H9 (cell line): ENCODE measurements at regions not wholly inside any gene's neighbourhood (a gene's known extent, or its start where the extent isn't known, plus 50 kb on each side); places are given as distances from the start of the nearest gene placed in this dataset.

ENCODE experiments used
- DNase-seq: peaks from one replicate; pipeline ENCODE4 v3.0.0-alpha.2; 2017
- H2AFZ ChIP-seq: one replicate; pipeline ENCODE4 v1.6.1; 2013; ENCODE audit warnings: mild to moderate bottlenecking, low read length, control low read depth, moderate library complexity
- H2AK5ac ChIP-seq: 2 replicates; pipeline ENCODE4 v1.6.1; 2013; ENCODE audit warnings: low read length, control low read depth, mixed read lengths; ENCODE audit not compliant: insufficient read length
- H2BK120ac ChIP-seq: one replicate; pipeline ENCODE4 v1.6.1; 2013; ENCODE audit warnings: low read depth, mild to moderate bottlenecking, low read length, control low read depth, inconsistent platforms; ENCODE audit not compliant: poor library complexity, severe bottlenecking
- H2BK12ac ChIP-seq: 2 replicates; pipeline ENCODE4 v1.6.1; 2013; ENCODE audit warnings: low read length, control low read depth, mixed read lengths, low read depth; ENCODE audit not compliant: insufficient read length
- H2BK15ac ChIP-seq: 2 replicates; pipeline ENCODE4 v1.6.1; 2013; ENCODE audit warnings: low read depth, low read length, control low read depth
- H2BK20ac ChIP-seq: one replicate; pipeline ENCODE4 v1.6.1; 2013; ENCODE audit warnings: low read depth, mild to moderate bottlenecking, low read length, control low read depth, inconsistent platforms; ENCODE audit not compliant: poor library complexity, severe bottlenecking
- H2BK5ac ChIP-seq: 2 replicates; pipeline ENCODE4 v1.6.1; 2013; ENCODE audit warnings: low read length, control low read depth, mixed read lengths; ENCODE audit not compliant: insufficient read length
- H3K14ac ChIP-seq: 2 replicates; pipeline ENCODE4 v1.6.1; 2013; ENCODE audit warnings: low read length, control low read depth; ENCODE audit not compliant: insufficient read depth
- H3K18ac ChIP-seq: 2 replicates; pipeline ENCODE4 v1.6.1; 2013; ENCODE audit warnings: low read depth, mild to moderate bottlenecking, mixed read lengths, low read length, control low read depth; ENCODE audit not compliant: insufficient read length
- H3K23ac ChIP-seq: 2 replicates; pipeline ENCODE4 v1.6.1; 2013; ENCODE audit warnings: low read length, control low read depth, mixed read lengths, low read depth; ENCODE audit not compliant: insufficient read length
- H3K23me2 ChIP-seq: 2 replicates; pipeline ENCODE4 v1.6.1; 2013; ENCODE audit warnings: low read depth, mild to moderate bottlenecking, mixed read lengths, low read length, control low read depth; ENCODE audit not compliant: insufficient read length, poor library complexity, severe bottlenecking
- H3K27ac ChIP-seq: 2 replicates; pipeline ENCODE4 v1.5.1; 2013; ENCODE audit warnings: low read length, control low read depth, mixed read lengths, low read depth; ENCODE audit not compliant: insufficient read length
- H3K27me3 ChIP-seq: 2 replicates; pipeline ENCODE4 v1.6.1; 2013; ENCODE audit warnings: low read length, control low read depth, inconsistent platforms; ENCODE audit not compliant: insufficient read depth
- H3K4ac ChIP-seq: 2 replicates; pipeline ENCODE4 v1.6.1; 2013; ENCODE audit warnings: low read depth, mild to moderate bottlenecking, control low read depth, inconsistent platforms, low read length, moderate library complexity
- H3K4me1 ChIP-seq: 2 replicates; pipeline ENCODE4 v1.6.1; 2013; ENCODE audit warnings: low read length, control low read depth, inconsistent platforms; ENCODE audit not compliant: insufficient read depth
- H3K4me2 ChIP-seq: 2 replicates; pipeline ENCODE4 v1.6.1; 2013; ENCODE audit warnings: low read length, control low read depth, mixed read lengths; ENCODE audit not compliant: insufficient read length, insufficient read depth
- H3K56ac ChIP-seq: 2 replicates; pipeline ENCODE4 v1.6.1; 2013; ENCODE audit warnings: low read depth, mild to moderate bottlenecking, mixed read lengths, low read length, control low read depth; ENCODE audit not compliant: insufficient read length
- H3K79me1 ChIP-seq: 2 replicates; pipeline ENCODE4 v1.6.1; 2013; ENCODE audit warnings: low read depth, mild to moderate bottlenecking, moderate library complexity, low read length, control low read depth, inconsistent platforms; ENCODE audit not compliant: insufficient read depth, poor library complexity, severe bottlenecking
- H3K79me2 ChIP-seq: 2 replicates; pipeline ENCODE4 v1.6.1; 2013; ENCODE audit warnings: low read length, control low read depth, inconsistent platforms; ENCODE audit not compliant: insufficient read depth
- H3K9ac ChIP-seq: 2 replicates; pipeline ENCODE4 v1.6.1; 2013; ENCODE audit warnings: low read length, control low read depth, mixed read lengths; ENCODE audit not compliant: insufficient read length; ENCODE audit errors: extremely low read depth
- H3K9me3 ChIP-seq: one replicate; pipeline ENCODE4 v1.6.1; 2013; ENCODE audit warnings: low read depth, low read length, inconsistent platforms; ENCODE audit not compliant: control insufficient read depth
- H3T11ph ChIP-seq: one replicate; pipeline ENCODE4 v1.6.1; 2013; ENCODE audit warnings: mild to moderate bottlenecking, low read length, control low read depth, inconsistent platforms
- H4K20me1 ChIP-seq: one replicate; pipeline ENCODE4 v1.6.1; 2013; ENCODE audit not compliant: control insufficient read depth, insufficient read length, insufficient read depth
- H4K5ac ChIP-seq: 2 replicates; pipeline ENCODE4 v1.6.1; 2013; ENCODE audit warnings: low read depth, mild to moderate bottlenecking, mixed read lengths, low read length, control low read depth; ENCODE audit not compliant: insufficient read length
- H4K8ac ChIP-seq: replicated peaks from 2 replicates; pipeline ENCODE4 v1.6.1; 2013; ENCODE audit warnings: low read length, control low read depth, mixed read lengths, low read depth; ENCODE audit not compliant: insufficient read length
- H4K91ac ChIP-seq: 2 replicates; pipeline ENCODE4 v1.6.1; 2013; ENCODE audit warnings: low read depth, mild to moderate bottlenecking, moderate library complexity, mixed read lengths, low read length, control low read depth; ENCODE audit not compliant: insufficient read length
- H3K27ac Mint-ChIP-seq, 3 experiments: 2 replicates in 2 of 3; 3 replicates in 1 of 3; pipeline ENCODE4 v1.8.0; 2020 to 2021; ENCODE audit warnings: mixed read lengths in 3 of 3, mild to moderate bottlenecking in 1 of 3, moderate library complexity in 1 of 3
- H3K27me3 Mint-ChIP-seq: 2 replicates; pipeline ENCODE4 v1.8.0; 2021; ENCODE audit warnings: low read depth, mild to moderate bottlenecking, moderate library complexity, mixed read lengths
- H3K36me3 Mint-ChIP-seq, 3 experiments: 2 replicates in 2 of 3; 3 replicates in 1 of 3; pipeline ENCODE4 v1.8.0; 2020 to 2021; ENCODE audit warnings: low read depth in 3 of 3, mixed read lengths in 3 of 3; ENCODE audit not compliant: insufficient read depth in 1 of 3
- H3K4me1 Mint-ChIP-seq, 2 experiments: 2 replicates each; pipeline ENCODE4 v1.8.0; 2020; ENCODE audit warnings: mixed read lengths in 2 of 2
- H3K4me3 Mint-ChIP-seq, 2 experiments: 2 replicates in 1 of 2; 3 replicates in 1 of 2; pipeline ENCODE4 v1.8.0; 2020 to 2021; ENCODE audit warnings: mild to moderate bottlenecking in 2 of 2, mixed read lengths in 2 of 2, moderate library complexity in 1 of 2
- H3K9me3 Mint-ChIP-seq, 2 experiments: 2 replicates in 1 of 2; 3 replicates in 1 of 2; pipeline ENCODE4 v1.8.0; 2020; ENCODE audit warnings: mild to moderate bottlenecking in 2 of 2, mixed read lengths in 2 of 2, moderate library complexity in 1 of 2
- CTCF ChIP-seq: fragments of 200-600 bp; sonication (generic); conservative IDR thresholded peaks from 3 replicates; pipeline ENCODE4 v1.8.0; 2021; ENCODE audit warnings: antibody characterized with exemption, mild to moderate bottlenecking
- WGBS: extraction: QIAGEN DNeasy Blood & Tissue Kit; methylation state at CpG from one replicate; pipeline ENCODE4 v1.1.7; 2013; ENCODE audit warnings: missing lambda C conversion rate, low lambda C conversion rate, mixed read lengths; ENCODE audit not compliant: insufficient read length; ENCODE audit errors: extremely low coverage; 5-methylcytosine and 5-hydroxymethylcytosine counted together

- no peaks in the 10 kb centered on the region for H3K79me1 ChIP-seq
- H4K91ac ChIP-seq = no peak overlapping the region
- no peak overlapping the region for H2BK12ac ChIP-seq
- no peak overlapping the region for H3K18ac ChIP-seq
- H3K14ac ChIP-seq = no peak overlapping the region
- H3K23me2 ChIP-seq = no peaks in the 10 kb centered on the region
- TF ChIP-seq CTCF = no peak
- peaks cover 16 to 19% of the 10 kb centered on the region in 2 experiments for H3K4me1 Mint-ChIP-seq
- no peak overlapping the region for H4K5ac ChIP-seq
- no peaks in the 10 kb centered on the region for H3K79me2 ChIP-seq
- no peaks in the 10 kb centered on the region for H3K27me3 ChIP-seq
- no peak overlapping the region for H3K56ac ChIP-seq
- H2AK5ac ChIP-seq = no peak overlapping the region
- no peak overlapping the region; a peak in 1 of 7 replicates for H3K27ac Mint-ChIP-seq
- H2AFZ ChIP-seq = no peak overlapping the region
- no peak overlapping the region for H3K4ac ChIP-seq
- DNase-seq = no peak
- no peak overlapping the region for H2BK20ac ChIP-seq
- no peaks in the 10 kb centered on the region for H3K36me3 Mint-ChIP-seq
- H3K4me2 ChIP-seq = no peak overlapping the region
- no peaks in the 10 kb centered on the region for H3K9me3 ChIP-seq
- H3K9ac ChIP-seq = no peak overlapping the region
- no peak overlapping the region for H4K8ac ChIP-seq
- no peak overlapping the region for H3K23ac ChIP-seq
- no peaks in the 10 kb centered on the region for H3K9me3 Mint-ChIP-seq
- no peaks in the 10 kb centered on the region for H3K27me3 Mint-ChIP-seq
- H4K20me1 ChIP-seq = no peaks in the 10 kb centered on the region
- no peak overlapping the region for H3K27ac ChIP-seq
- H3T11ph ChIP-seq = no peak overlapping the region
- no peak overlapping the region for H3K4me3 Mint-ChIP-seq
- no peak overlapping the region for H2BK120ac ChIP-seq
- H2BK15ac ChIP-seq = no peak overlapping the region
- H2BK5ac ChIP-seq = no peak overlapping the region
- no peaks in the 10 kb centered on the region for H3K4me1 ChIP-seq
- no CpG with 5 or more reads among the region's 5 CpGs for WGBS
These were observed 172.7 kb upstream of the PRICKLE2 start for GRCh38 chr3:64398006-64398405.
